ENCODE measurements at regions not wholly inside any gene's neighbourhood (a gene's known extent, or its start where the extent isn't known, plus 50 kb on each side); places are given as distances from the start of the nearest gene placed in this dataset.

DNA sequence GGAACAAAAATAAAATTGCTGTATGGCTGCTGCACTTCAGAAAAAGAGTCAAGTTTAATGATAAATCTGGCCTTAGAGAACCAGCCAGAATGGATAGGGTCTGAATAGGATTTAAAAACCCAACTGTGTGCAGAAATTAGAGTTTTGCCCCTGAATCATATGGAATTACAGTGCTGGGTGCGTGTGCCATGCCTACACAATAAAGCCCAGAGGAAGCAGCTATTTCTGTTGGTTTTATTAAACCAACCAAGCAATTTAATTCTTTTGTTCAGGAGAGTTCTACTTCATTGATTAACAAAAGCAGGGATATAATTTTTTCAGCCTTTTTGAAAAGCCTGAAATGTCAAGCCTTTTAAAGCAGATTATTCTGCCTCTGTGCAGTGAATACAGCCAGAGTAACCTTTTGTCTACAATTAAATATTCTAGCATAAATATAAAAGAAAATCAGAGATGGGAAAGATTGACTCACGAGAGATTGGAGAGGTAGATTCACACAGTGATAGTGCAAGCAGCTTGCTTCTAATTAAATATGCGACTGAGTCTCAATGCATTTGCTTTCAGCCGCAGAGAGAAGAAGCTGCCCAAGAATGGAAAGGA is 66.7 kb upstream of the DNAJC19 start:
- no peak for TF ChIP-seq POLR2A (IDR thresholded peaks at IDR 0.05; ENCODE audit: low read depth, low read length)
- no peak for TF ChIP-seq POLR2AphosphoS5 (IDR thresholded peaks at IDR 0.05; ENCODE audit: low read depth, low read length)
- no peak for TF ChIP-seq TAF1 (IDR thresholded peaks at IDR 0.05; ENCODE audit: borderline replicate concordance, low read depth, low read length)
